Esophagus squamous epithelium (tissue), 5 donors: ENCODE measurements at regions not wholly inside any gene's neighbourhood (a gene's known extent, or its start where the extent isn't known, plus 50 kb on each side); places are given as distances from the start of the nearest gene placed in this dataset.
A peak's percentile ranks its signal among the peaks of the same experiment; 100 is the strongest.

Experiments used
- DNase-seq: peaks from one replicate; lab custom pipeline; 2025; lab: John Stamatoyannopoulos, UW
- H3K27ac ChIP-seq, 4 donors: fragments of 200-600 bp; sonication (generic); one replicate each; pipeline ENCODE4 v1.5.1; 2016 to 2019; ENCODE audit warnings: mild to moderate bottlenecking in 1 of 4
- H3K27me3 ChIP-seq, 4 donors: fragments of 200-600 bp; sonication (generic); 1 replicate in 3 of 4; 2 replicates in 1 of 4; pipeline versions ENCODE4 v1.5.1 to v1.6.0; 2017 to 2021; ENCODE audit warnings: antibody characterized with exemption in 1 of 4
- H3K36me3 ChIP-seq, 3 donors: fragments of 200-600 bp; sonication (generic); one replicate each; pipeline ENCODE4 v1.5.1; 2016 to 2019
- H3K4me1 ChIP-seq, 3 donors: fragments of 200-600 bp; sonication (generic); one replicate each; pipeline ENCODE4 v1.5.1; 2017 to 2019
- H3K4me3 ChIP-seq, 4 donors: fragments of 200-600 bp; sonication (generic); 1 replicate in 3 of 4; 2 replicates in 1 of 4; pipeline ENCODE4 v1.5.1; 2016 to 2019; ENCODE audit warnings: mild to moderate bottlenecking in 2 of 4, moderate library complexity in 1 of 4
- H3K9me3 ChIP-seq, 3 donors: fragments of 200-600 bp; sonication (generic); one replicate each; pipeline ENCODE4 v1.5.1; 2016 to 2019
- POLR2A ChIP-seq, 4 donors: fragments of 450-650 bp; IDR thresholded peaks; one replicate each; pipeline ENCODE4 v1.6.1; 2017; ENCODE audit warnings: antibody characterized with exemption in 4 of 4, mild to moderate bottlenecking in 4 of 4, moderate library complexity in 3 of 4
- WGBS, 2 donors: methylation state at CpG; one replicate each; pipeline ENCODE4 v1.1.5; 2018; 5-methylcytosine and 5-hydroxymethylcytosine counted together
- intact Hi-C: fragments of 100-400 bp; cut with DNase I; formaldehyde crosslinking; loops from one replicate; pipeline ENCODE4 v1.15.0; 2022
- TF ChIP-seq, protein P1 (sequence below), 6 experiments: fragments of 450-650 bp in 4 of 6; fragments of 200-600 bp in 2 of 6; sonication (generic) in 2 of 6; IDR thresholded peaks; one replicate each; pipeline ENCODE4 v1.5.1; 2016 to 2019; ENCODE audit warnings: antibody characterized with exemption in 6 of 6, mild to moderate bottlenecking in 4 of 6, moderate library complexity in 4 of 6
- donor health status: DM: yes; HTN: yes; CAD: no.

DNA sequence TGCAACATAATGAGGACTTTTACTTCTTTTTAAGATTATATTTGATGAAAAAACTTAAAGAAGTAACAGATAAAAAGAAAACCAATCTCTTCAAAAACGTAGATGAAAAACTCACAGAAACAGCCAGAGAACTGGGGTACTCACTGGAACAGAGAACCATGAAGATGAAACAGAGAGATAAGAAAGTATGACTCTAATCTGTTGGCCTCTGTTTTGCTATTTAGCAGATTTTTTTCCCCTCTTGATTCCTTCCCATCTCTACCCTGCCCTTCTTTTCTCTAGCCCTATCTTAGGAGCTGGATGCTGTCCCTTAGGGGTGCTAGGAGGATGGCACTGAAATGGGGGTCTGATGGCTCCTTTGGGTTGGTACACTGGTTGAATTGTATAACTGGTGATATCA is 97.5 kb upstream of the FREM1 start:
- Histone ChIP-seq H3K9me3 (no peaks in the 10 kb centered on the region), H3K27me3 (no peaks in the 10 kb centered on the region), H3K4me1 (no peaks in the 10 kb centered on the region), H3K27ac (no peak overlapping the region), H3K4me3 (no peak overlapping the region), H3K36me3 (no peaks in the 10 kb centered on the region)
- no peak for TF ChIP-seq POLR2A (IDR thresholded peaks at IDR 0.05)
- TF ChIP-seq, protein P1, sequence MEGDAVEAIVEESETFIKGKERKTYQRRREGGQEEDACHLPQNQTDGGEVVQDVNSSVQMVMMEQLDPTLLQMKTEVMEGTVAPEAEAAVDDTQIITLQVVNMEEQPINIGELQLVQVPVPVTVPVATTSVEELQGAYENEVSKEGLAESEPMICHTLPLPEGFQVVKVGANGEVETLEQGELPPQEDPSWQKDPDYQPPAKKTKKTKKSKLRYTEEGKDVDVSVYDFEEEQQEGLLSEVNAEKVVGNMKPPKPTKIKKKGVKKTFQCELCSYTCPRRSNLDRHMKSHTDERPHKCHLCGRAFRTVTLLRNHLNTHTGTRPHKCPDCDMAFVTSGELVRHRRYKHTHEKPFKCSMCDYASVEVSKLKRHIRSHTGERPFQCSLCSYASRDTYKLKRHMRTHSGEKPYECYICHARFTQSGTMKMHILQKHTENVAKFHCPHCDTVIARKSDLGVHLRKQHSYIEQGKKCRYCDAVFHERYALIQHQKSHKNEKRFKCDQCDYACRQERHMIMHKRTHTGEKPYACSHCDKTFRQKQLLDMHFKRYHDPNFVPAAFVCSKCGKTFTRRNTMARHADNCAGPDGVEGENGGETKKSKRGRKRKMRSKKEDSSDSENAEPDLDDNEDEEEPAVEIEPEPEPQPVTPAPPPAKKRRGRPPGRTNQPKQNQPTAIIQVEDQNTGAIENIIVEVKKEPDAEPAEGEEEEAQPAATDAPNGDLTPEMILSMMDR (IDR thresholded peaks at IDR 0.05) = no peak
- WGBS, 2 donors = 24 to 43% methylated on average over 1 of the region's 1 CpG
- DNase-seq = no peak
- intact Hi-C loops = no loop called here

DNA sequence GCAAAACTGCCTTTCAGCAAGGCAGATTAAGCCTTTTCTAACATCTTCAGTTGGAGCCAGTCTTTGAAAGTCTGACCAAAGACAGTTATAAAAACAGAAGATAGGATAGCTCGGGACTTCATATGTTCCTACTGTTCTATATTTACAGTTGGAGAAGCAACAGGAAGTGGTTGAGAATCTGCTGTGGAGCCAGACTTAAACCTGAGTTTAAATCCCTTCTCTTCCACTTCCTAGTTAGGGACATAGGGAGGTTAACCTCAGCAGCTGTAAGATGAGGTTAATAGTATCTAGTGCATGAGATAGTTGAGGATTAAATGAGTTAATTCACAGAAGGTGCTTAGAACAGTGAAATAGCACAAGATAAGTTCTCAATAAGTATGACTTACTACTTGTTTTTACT is 84.5 kb upstream of the FREM1 start:
- 50 to 53% methylated on average over 1 of the region's 1 CpG for WGBS, 2 donors
- H3K36me3 ChIP-seq = no peaks in the 10 kb centered on the region
- intact Hi-C loops = no loop called here
- DNase-seq = no peak
- H3K4me1 ChIP-seq = peaks cover 0 to 14% (median 0%) of the 10 kb centered on the region in 3 donors
- no peaks in the 10 kb centered on the region for H3K9me3 ChIP-seq
- TF ChIP-seq POLR2A (IDR thresholded peaks at IDR 0.05) = no peak
- TF ChIP-seq, protein P1 (IDR thresholded peaks at IDR 0.05) = no peak
- H3K27me3 ChIP-seq = no peaks in the 10 kb centered on the region
- H3K27ac ChIP-seq = no peak overlapping the region
- H3K4me3 ChIP-seq = no peak overlapping the region

DNA sequence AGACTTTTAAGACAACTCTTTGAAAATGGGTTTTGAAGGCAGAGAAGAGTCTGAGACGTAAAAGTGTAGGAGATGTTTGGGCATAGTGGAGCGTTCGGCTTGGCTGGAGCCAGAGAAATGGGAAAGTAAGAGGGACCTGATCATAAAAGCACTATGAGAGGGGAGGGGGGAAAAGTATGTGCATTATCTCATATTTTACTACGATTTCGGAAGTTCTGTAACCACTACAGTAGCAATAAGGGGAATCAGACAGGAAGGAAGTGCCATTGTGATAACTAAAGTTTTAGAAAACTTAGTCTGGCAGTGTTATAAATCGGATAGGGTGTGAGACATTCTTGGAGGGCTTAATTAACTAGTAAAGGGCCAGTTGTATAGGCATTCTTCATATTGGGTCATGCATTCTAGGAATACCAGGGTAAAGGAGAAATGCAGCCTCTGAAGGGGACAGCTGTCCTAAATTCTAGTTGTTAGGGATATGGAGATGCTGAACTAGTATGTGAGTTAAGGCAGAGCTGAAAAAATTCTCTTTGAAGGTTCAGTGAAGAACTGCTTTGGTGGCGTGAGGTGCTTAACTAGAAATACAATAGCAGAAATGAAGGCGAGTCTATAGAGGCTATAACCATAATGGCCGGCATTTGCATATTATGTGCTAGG is 83.8 kb upstream of the FREM1 start:
- no peak for TF ChIP-seq POLR2A (IDR thresholded peaks at IDR 0.05)
- TF ChIP-seq, protein P1 (IDR thresholded peaks at IDR 0.05) = no peak
- 68 to 71% methylated on average over 9 of the region's 9 CpGs for WGBS, 2 donors
- Histone ChIP-seq H3K9me3 (no peaks in the 10 kb centered on the region), H3K27me3 (no peaks in the 10 kb centered on the region), H3K36me3 (no peaks in the 10 kb centered on the region), H3K4me1 (peaks cover 0 to 14% (median 0%) of the 10 kb centered on the region in 3 donors), H3K27ac (no peak overlapping the region), H3K4me3 (peak overlapping the region in 3 of 4 donors; percentile 49 to 72 (median 58))
- intact Hi-C loops = no loop called here
- no peak for DNase-seq

DNA sequence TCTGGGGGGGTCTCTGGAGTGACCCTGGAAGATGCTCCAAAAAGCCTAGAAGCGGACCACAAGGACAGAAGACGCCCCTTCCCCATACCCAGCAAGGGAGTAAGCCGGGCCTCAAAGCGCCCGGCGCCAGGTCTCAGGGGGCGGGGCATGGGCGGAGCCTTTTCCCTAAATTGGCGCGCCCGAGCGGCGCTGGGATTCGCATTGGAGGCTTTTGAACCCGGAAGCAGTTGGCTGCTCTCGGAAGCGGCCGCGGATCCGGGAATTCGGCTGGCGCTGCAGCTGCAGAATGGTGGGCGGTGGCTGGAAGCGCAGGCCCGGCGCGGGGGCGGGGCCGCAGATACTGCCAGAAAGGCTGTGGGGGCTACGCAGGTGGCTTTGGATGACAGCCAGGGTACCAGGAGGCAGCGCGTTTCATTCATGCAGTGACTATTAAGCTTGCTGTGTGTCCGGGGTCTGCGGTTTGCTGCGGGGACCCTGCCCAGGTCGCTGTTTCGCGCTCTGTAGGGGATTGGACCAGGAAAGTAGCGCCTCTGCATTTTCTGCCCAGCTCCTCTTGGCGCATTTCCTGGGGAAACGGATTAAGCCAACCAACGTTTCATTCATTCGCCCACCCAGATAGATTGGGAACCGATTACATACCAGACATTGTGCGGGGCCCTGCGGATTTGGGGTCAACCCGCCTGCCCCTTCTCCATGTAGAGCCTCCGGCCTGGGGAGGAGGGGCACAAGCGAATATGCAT is 83.0 kb upstream of the FREM1 start:
- no peak for DNase-seq
- no peak overlapping the region for H3K27ac ChIP-seq
- intact Hi-C loops = no loop called here
- no peaks in the 10 kb centered on the region for H3K36me3 ChIP-seq
- no peaks in the 10 kb centered on the region for H3K27me3 ChIP-seq
- no peak for TF ChIP-seq POLR2A (IDR thresholded peaks at IDR 0.05)
- TF ChIP-seq, protein P1 (IDR thresholded peaks at IDR 0.05) = no peak
- no peaks in the 10 kb centered on the region for H3K9me3 ChIP-seq
- WGBS, 2 donors = 23 to 34% methylated on average over 16 to 25 of the region's 49 CpGs
- peak overlapping the region; percentile 29 to 72 (median 54) for H3K4me3 ChIP-seq
- peaks cover 0 to 14% (median 0%) of the 10 kb centered on the region in 3 donors for H3K4me1 ChIP-seq

DNA sequence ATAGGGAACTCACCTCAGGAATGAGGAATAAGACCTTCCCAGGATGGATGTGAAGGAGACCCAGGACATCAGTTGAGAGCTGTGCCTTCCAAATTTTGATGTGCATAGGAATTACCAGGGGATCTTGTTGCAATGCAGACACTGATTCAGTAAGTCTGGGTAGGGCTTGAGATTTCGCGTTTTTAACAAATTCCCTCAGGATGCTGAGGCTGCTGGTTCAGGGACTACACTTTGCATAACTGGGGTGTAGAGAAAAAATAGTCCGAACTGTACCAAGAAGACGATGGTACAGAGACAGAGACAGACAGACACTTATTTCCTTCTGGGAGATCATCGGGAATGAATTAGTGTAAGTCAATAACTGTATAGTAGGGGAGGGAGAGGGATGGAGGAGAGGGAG is 82.3 kb upstream of the FREM1 start:
- no peak for DNase-seq
- peaks cover 0 to 14% (median 0%) of the 10 kb centered on the region in 3 donors for H3K4me1 ChIP-seq
- TF ChIP-seq POLR2A (IDR thresholded peaks at IDR 0.05) = no peak
- TF ChIP-seq, protein P1 (IDR thresholded peaks at IDR 0.05) = no peak
- intact Hi-C loops = no loop called here
- H3K36me3 ChIP-seq = no peaks in the 10 kb centered on the region
- 91 to 93% methylated on average over 5 of the region's 5 CpGs for WGBS, 2 donors
- no peaks in the 10 kb centered on the region for H3K27me3 ChIP-seq
- peak overlapping the region in 3 of 4 donors; percentile 49 to 72 (median 58) for H3K4me3 ChIP-seq
- no peaks in the 10 kb centered on the region for H3K9me3 ChIP-seq
- no peak overlapping the region for H3K27ac ChIP-seq
